Fibroblast of lung (primary cell): ENCODE measurements at regions not wholly inside any gene's neighbourhood (a gene's known extent, or its start where the extent isn't known, plus 50 kb on each side); places are given as distances from the start of the nearest gene placed in this dataset.

Source experiments
- DNase-seq, 2 donors: peaks; one replicate each; pipeline versions ENCODE4 v3.0.0 to v3.0.0-alpha.2; 2010; ENCODE audit warnings: low read depth in 2 of 2
- H2AFZ ChIP-seq: 2 replicates; pipeline ENCODE4 v1.5.1; 2012; ENCODE audit warnings: low read length, control low read depth, inconsistent platforms
- H3K27ac ChIP-seq: 2 replicates; pipeline ENCODE4 v1.5.1; 2011; ENCODE audit warnings: low read length, control low read depth; ENCODE audit not compliant: insufficient read depth
- H3K27me3 ChIP-seq: 2 replicates; pipeline ENCODE4 v1.5.1; 2011; ENCODE audit warnings: mild to moderate bottlenecking, low read length; ENCODE audit not compliant: control insufficient read depth, insufficient read depth
- H3K36me3 ChIP-seq: 2 replicates; pipeline ENCODE4 v1.5.1; 2011; ENCODE audit warnings: low read length; ENCODE audit not compliant: control insufficient read depth, insufficient read depth
- H3K4me1 ChIP-seq: 2 replicates; pipeline ENCODE4 v1.5.1; 2011; ENCODE audit warnings: low read length; ENCODE audit not compliant: control insufficient read depth, insufficient read depth; ENCODE audit errors: extremely low read depth
- H3K4me2 ChIP-seq: 2 replicates; pipeline ENCODE4 v1.5.1; 2011; ENCODE audit warnings: low read length, control low read depth; ENCODE audit not compliant: insufficient read depth; ENCODE audit errors: extremely low read depth
- H3K4me3 ChIP-seq, 4 experiments: fragments of 200-600 bp in 1 of 4; sonication (generic) in 1 of 4; replicated peaks in 1 of 4; 2 replicates each; pipeline ENCODE4 v1.5.1; 2011 to 2016; ENCODE audit warnings: low read length in 4 of 4, low read depth in 3 of 4, mild to moderate bottlenecking in 3 of 4, control low read depth in 2 of 4, inconsistent platforms in 1 of 4, mixed read lengths in 1 of 4; ENCODE audit not compliant: insufficient read depth in 1 of 4; ENCODE audit errors: control extremely low read depth in 1 of 4
- H3K79me2 ChIP-seq: 2 replicates; pipeline ENCODE4 v1.5.1; 2012; ENCODE audit warnings: mild to moderate bottlenecking, low read length, inconsistent platforms; ENCODE audit not compliant: control insufficient read depth, insufficient read depth
- H3K9ac ChIP-seq: 2 replicates; pipeline ENCODE4 v1.5.1; 2011; ENCODE audit warnings: mild to moderate bottlenecking, low read length, control low read depth; ENCODE audit not compliant: insufficient read depth
- H3K9me3 ChIP-seq: 2 replicates; pipeline ENCODE4 v1.5.1; 2012; ENCODE audit warnings: low read depth, low read length; ENCODE audit not compliant: control insufficient read depth, insufficient read depth
- H4K20me1 ChIP-seq: 2 replicates; pipeline ENCODE4 v1.5.1; 2011; ENCODE audit warnings: low read length; ENCODE audit not compliant: control insufficient read depth, insufficient read depth; ENCODE audit errors: extremely low read depth
- CTCF ChIP-seq, 2 donors: IDR thresholded peaks in 1 of 2; conservative IDR thresholded peaks in 1 of 2; 1 replicate in 1 of 2; 2 replicates in 1 of 2; pipeline ENCODE4 v1.5.1; 2011 to 2012; ENCODE audit warnings: low read length in 2 of 2, control low read depth in 1 of 2, inconsistent platforms in 1 of 2, low read depth in 1 of 2, mild to moderate bottlenecking in 1 of 2
- EZH2 ChIP-seq: IDR thresholded peaks from 2 replicates; pipeline ENCODE4 v1.5.1; 2012; ENCODE audit warnings: low read length, control low read depth, mild to moderate bottlenecking; ENCODE audit errors: missing control alignments

- H3K27ac ChIP-seq, result no peak overlapping the region
- no peaks in the 10 kb centered on the region for H3K79me2 ChIP-seq
- H2AFZ ChIP-seq, result no peak overlapping the region
- TF ChIP-seq EZH2 (no peak), CTCF (conservative IDR thresholded peaks at IDR 0.05 in 1 of 2, IDR thresholded peaks at IDR 0.05 in 1 of 2; ENCODE audit: low read depth in 1 of 2, low read length in 2 of 2) (no peak)
- no peaks in the 10 kb centered on the region for H3K9me3 ChIP-seq
- H3K4me1 ChIP-seq, result no peaks in the 10 kb centered on the region
- no peak for DNase-seq
- no peak overlapping the region for H3K4me3 ChIP-seq
- no peaks in the 10 kb centered on the region for H3K27me3 ChIP-seq
- H3K4me2 ChIP-seq, result no peak overlapping the region
- H4K20me1 ChIP-seq, result no peaks in the 10 kb centered on the region
- H3K36me3 ChIP-seq, result no peaks in the 10 kb centered on the region
- H3K9ac ChIP-seq, result no peak overlapping the region
Observed at GRCh38 chr6:150711061-150711460, 111.4 kb downstream of the PLEKHG1 start.

GRCh38 chr6:150711584-150712504 is 112.2 kb downstream of the PLEKHG1 start:
- H3K4me1 ChIP-seq, result no peaks in the 10 kb centered on the region
- no peak overlapping the region for H2AFZ ChIP-seq
- H3K27ac ChIP-seq, result no peak overlapping the region
- no peak overlapping the region for H3K4me3 ChIP-seq
- peak in 1 of 2 donors; percentile 66 for DNase-seq
- no peak overlapping the region for H3K4me2 ChIP-seq
- no peaks in the 10 kb centered on the region for H3K36me3 ChIP-seq
- TF ChIP-seq EZH2, result no peak
- TF ChIP-seq CTCF (conservative IDR thresholded peaks at IDR 0.05 in 1 of 2, IDR thresholded peaks at IDR 0.05 in 1 of 2; ENCODE audit: low read depth in 1 of 2, low read length in 2 of 2), result no peak
- no peaks in the 10 kb centered on the region for H3K9me3 ChIP-seq
- H3K79me2 ChIP-seq, result no peaks in the 10 kb centered on the region
- H3K27me3 ChIP-seq, result no peaks in the 10 kb centered on the region
- no peak overlapping the region for H3K9ac ChIP-seq
- H4K20me1 ChIP-seq, result no peaks in the 10 kb centered on the region

GRCh38 chr6:150712505-150713252 is 113.0 kb downstream of the PLEKHG1 start:
- no peaks in the 10 kb centered on the region for H3K79me2 ChIP-seq
- no peaks in the 10 kb centered on the region for H3K9me3 ChIP-seq
- no peak overlapping the region for H3K9ac ChIP-seq
- no peaks in the 10 kb centered on the region for H3K36me3 ChIP-seq
- TF ChIP-seq EZH2, result no peak
- TF ChIP-seq CTCF (conservative IDR thresholded peaks at IDR 0.05 in 1 of 2, IDR thresholded peaks at IDR 0.05 in 1 of 2; ENCODE audit: low read depth in 1 of 2, low read length in 2 of 2), result no peak
- DNase-seq, result no peak
- H2AFZ ChIP-seq, result no peak overlapping the region
- no peaks in the 10 kb centered on the region for H4K20me1 ChIP-seq
- H3K27ac ChIP-seq, result no peak overlapping the region
- no peak overlapping the region for H3K4me3 ChIP-seq
- no peak overlapping the region for H3K4me2 ChIP-seq
- no peaks in the 10 kb centered on the region for H3K4me1 ChIP-seq
- no peaks in the 10 kb centered on the region for H3K27me3 ChIP-seq
